Kidney (tissue), 13 donors: ENCODE measurements at regions not wholly inside any gene's neighbourhood (a gene's known extent, or its start where the extent isn't known, plus 50 kb on each side); places are given as distances from the start of the nearest gene placed in this dataset.
A peak's percentile ranks its signal among the peaks of the same experiment; 100 is the strongest.

Experiments
- DNase-seq, 5 donors: peaks; one replicate each; pipeline ENCODE4 v3.0.0-alpha.2; 2013 to 2020
- FAIRE-seq: peaks from 2 replicates; lab custom pipeline; 2012; peaks lifted over from hg19 to GRCh38; lab: Jason Lieb, UNC
- H3K27ac ChIP-seq, 2 donors: one replicate each; pipeline ENCODE4 v1.7.0; 2013; ENCODE audit warnings: low read depth in 2 of 2, low read length in 2 of 2, inconsistent platforms in 1 of 2
- H3K27me3 ChIP-seq: one replicate; pipeline ENCODE4 v1.7.1; 2013; ENCODE audit warnings: low read length, inconsistent platforms; ENCODE audit not compliant: control insufficient read depth, insufficient read depth
- H3K36me3 ChIP-seq, 3 donors: one replicate each; pipeline versions ENCODE4 v1.7.0 to v1.7.1; 2013; ENCODE audit warnings: low read length in 3 of 3, control low read depth in 1 of 3, inconsistent platforms in 1 of 3; ENCODE audit not compliant: insufficient read depth in 3 of 3, control insufficient read depth in 2 of 3
- H3K4me1 ChIP-seq, 3 donors: one replicate each; pipeline versions ENCODE4 v1.7.0 to v1.7.1; 2013; ENCODE audit warnings: low read length in 3 of 3, inconsistent platforms in 1 of 3, low read depth in 1 of 3; ENCODE audit not compliant: control insufficient read depth in 2 of 3, insufficient read depth in 2 of 3
- H3K4me3 ChIP-seq, 3 donors: one replicate each; pipeline versions ENCODE4 v1.7.0 to v1.8.1; 2013; ENCODE audit warnings: low read length in 3 of 3, control low read depth in 1 of 3, inconsistent platforms in 1 of 3
- H3K9ac ChIP-seq, 3 donors: one replicate each; pipeline versions ENCODE4 v1.7.0 to v1.7.1; 2013; ENCODE audit warnings: low read length in 3 of 3, control low read depth in 1 of 3, inconsistent platforms in 1 of 3
- H3K9me3 ChIP-seq, 3 donors: one replicate each; pipeline versions ENCODE4 v1.7.0 to v1.7.1; 2013; ENCODE audit warnings: low read length in 3 of 3, control low read depth in 1 of 3, inconsistent platforms in 1 of 3; ENCODE audit not compliant: control insufficient read depth in 2 of 3, insufficient read depth in 1 of 3
- CTCF ChIP-seq: IDR thresholded peaks from 3 replicates; pipeline ENCODE4 v1.5.1; 2012; ENCODE audit warnings: mild to moderate bottlenecking, moderate library complexity, borderline replicate concordance; ENCODE audit not compliant: insufficient read depth; ENCODE audit errors: extremely low read depth
- intact Hi-C: fragments of 100-400 bp; cut with DNase I; formaldehyde crosslinking; loops from one replicate; pipeline ENCODE4 v1.11.1; 2022
- donor health status: control.
- donor health status: control.
- donor health status: control.
- donor health status: control.
- donor health status: control.
- donor health status: DM: yes; HTN: yes; CAD: no.
- donor health status: Normal renal cell carcinoma (clear cell type).

GRCh38 chr3:101939361-101940049 lies 90.2 kb downstream of the NFKBIZ start:
- H3K27ac ChIP-seq: no peak overlapping the region
- intact Hi-C loops: no loop called here
- FAIRE-seq: no peak

GRCh38 chr3:101940521-101941317 lies 91.4 kb downstream of the NFKBIZ start:
- no peak for TF ChIP-seq CTCF
- intact Hi-C loops: no loop called here
- FAIRE-seq (no peak), DNase-seq (peak in 3 of 5 donors; percentile 25 to 55 (median 50))
- no peak overlapping the region for H3K27ac ChIP-seq
- no peaks in the 10 kb centered on the region for H3K36me3 ChIP-seq
- no peaks in the 10 kb centered on the region for H3K4me1 ChIP-seq
- H3K4me3 ChIP-seq: no peak overlapping the region
- no peaks in the 10 kb centered on the region for H3K9me3 ChIP-seq
- H3K9ac ChIP-seq: no peak overlapping the region
- no peaks in the 10 kb centered on the region for H3K27me3 ChIP-seq

More at GRCh38 chr3:101939361-101940049, 90.2 kb downstream of the NFKBIZ start:
- Histone ChIP-seq H3K4me3 (no peak overlapping the region), H3K9me3 (no peaks in the 10 kb centered on the region), H3K4me1 (no peaks in the 10 kb centered on the region), H3K9ac (no peak overlapping the region), H3K36me3 (no peaks in the 10 kb centered on the region), H3K27me3 (no peaks in the 10 kb centered on the region)
- no peak for DNase-seq
- TF ChIP-seq CTCF: no peak

GRCh38 chr3:101941318-101942040 lies 92.2 kb downstream of the NFKBIZ start:
- no peak for DNase-seq
- H3K4me3 ChIP-seq: no peak overlapping the region
- H3K9me3 ChIP-seq: no peaks in the 10 kb centered on the region
- H3K4me1 ChIP-seq: no peaks in the 10 kb centered on the region
- no peak overlapping the region for H3K9ac ChIP-seq
- no peak for FAIRE-seq
- H3K27ac ChIP-seq: no peak overlapping the region
- TF ChIP-seq CTCF: no peak
- H3K27me3 ChIP-seq: no peaks in the 10 kb centered on the region
- no peaks in the 10 kb centered on the region for H3K36me3 ChIP-seq
- intact Hi-C loops: no loop called here
